ENCODE measurements at regions not wholly inside any gene's neighbourhood (a gene's known extent, or its start where the extent isn't known, plus 50 kb on each side); places are given as distances from the start of the nearest gene placed in this dataset.

DNA sequence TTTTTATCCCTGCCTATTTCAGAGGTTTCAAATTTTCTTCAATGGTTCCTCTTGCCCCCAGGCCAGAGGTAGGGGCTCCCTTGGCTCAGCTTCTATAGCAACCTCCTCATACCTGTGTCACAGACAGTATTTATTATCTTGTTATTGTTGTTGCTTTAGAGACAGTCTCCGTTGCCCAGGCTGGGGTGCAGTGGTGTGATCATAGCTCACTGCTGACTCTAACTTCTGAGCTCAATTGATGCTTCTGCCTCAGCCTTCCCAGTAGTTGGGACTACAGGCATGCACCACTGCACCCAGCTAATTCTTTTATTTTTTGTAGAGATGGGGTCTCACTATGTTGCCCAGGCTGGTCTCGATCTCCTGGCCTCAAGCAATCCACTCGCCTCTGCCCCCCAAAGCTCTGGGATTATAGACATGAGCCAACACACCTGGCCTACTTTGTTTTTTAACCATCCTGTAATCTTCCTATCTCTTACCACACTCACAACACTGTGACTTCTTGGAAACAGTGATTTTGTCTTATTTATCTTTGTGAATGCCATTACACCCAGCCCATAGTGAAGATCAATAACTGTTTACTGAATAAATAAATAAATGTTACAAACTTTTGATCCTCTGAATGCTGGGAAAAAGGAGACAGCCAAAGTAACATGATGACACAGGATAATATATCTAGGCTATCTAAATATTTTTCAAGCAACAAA lies 95.9 kb downstream of the PHLDA1 start:
- TF ChIP-seq POLR2AphosphoS5 (IDR thresholded peaks at IDR 0.05; ENCODE audit: low read depth, low read length) = no peak
- no peak for TF ChIP-seq FOXP2 (optimal IDR thresholded peaks at IDR 0.05; ENCODE audit: borderline replicate concordance, extremely low read depth, extremely low read length, insufficient read depth)
- no peak for TF ChIP-seq SIN3A (IDR thresholded peaks at IDR 0.05; ENCODE audit: borderline replicate concordance, insufficient read depth, low read length)
- TF ChIP-seq, protein P1, sequence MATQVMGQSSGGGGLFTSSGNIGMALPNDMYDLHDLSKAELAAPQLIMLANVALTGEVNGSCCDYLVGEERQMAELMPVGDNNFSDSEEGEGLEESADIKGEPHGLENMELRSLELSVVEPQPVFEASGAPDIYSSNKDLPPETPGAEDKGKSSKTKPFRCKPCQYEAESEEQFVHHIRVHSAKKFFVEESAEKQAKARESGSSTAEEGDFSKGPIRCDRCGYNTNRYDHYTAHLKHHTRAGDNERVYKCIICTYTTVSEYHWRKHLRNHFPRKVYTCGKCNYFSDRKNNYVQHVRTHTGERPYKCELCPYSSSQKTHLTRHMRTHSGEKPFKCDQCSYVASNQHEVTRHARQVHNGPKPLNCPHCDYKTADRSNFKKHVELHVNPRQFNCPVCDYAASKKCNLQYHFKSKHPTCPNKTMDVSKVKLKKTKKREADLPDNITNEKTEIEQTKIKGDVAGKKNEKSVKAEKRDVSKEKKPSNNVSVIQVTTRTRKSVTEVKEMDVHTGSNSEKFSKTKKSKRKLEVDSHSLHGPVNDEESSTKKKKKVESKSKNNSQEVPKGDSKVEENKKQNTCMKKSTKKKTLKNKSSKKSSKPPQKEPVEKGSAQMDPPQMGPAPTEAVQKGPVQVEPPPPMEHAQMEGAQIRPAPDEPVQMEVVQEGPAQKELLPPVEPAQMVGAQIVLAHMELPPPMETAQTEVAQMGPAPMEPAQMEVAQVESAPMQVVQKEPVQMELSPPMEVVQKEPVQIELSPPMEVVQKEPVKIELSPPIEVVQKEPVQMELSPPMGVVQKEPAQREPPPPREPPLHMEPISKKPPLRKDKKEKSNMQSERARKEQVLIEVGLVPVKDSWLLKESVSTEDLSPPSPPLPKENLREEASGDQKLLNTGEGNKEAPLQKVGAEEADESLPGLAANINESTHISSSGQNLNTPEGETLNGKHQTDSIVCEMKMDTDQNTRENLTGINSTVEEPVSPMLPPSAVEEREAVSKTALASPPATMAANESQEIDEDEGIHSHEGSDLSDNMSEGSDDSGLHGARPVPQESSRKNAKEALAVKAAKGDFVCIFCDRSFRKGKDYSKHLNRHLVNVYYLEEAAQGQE (IDR thresholded peaks at IDR 0.05; ENCODE audit: insufficient read depth in 1 of 2, low read depth in 2 of 2, low read length in 2 of 2) = no peak
- TF ChIP-seq TAF1 (IDR thresholded peaks at IDR 0.05; ENCODE audit: borderline replicate concordance, insufficient read depth, low read length) = no peak

DNA sequence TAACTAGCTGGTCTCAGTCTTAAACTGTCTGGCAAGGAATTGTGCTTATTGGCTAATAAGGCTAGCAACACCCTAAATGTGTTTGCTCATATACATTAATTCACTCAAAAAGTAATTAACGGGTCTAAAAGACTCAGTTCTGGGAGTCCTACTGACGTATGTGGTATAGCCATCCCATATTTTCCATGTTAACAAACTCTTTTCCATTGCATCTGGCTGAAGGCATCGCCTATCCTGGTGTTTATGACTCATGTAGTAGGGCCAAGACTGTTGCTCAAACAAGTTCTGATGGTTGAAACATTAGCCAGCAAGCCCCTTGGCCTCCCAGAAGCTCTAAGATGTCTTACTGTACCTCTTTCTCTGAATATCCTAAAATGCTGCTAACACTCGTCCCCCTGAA lies 98.5 kb downstream of the PHLDA1 start:
- TF ChIP-seq SIN3A (IDR thresholded peaks at IDR 0.05; ENCODE audit: borderline replicate concordance, insufficient read depth, low read length) = no peak
- TF ChIP-seq, protein P1 (IDR thresholded peaks at IDR 0.05; ENCODE audit: insufficient read depth in 1 of 2, low read depth in 2 of 2, low read length in 2 of 2) = no peak
- TF ChIP-seq POLR2AphosphoS5 (IDR thresholded peaks at IDR 0.05; ENCODE audit: low read depth, low read length) = no peak
- TF ChIP-seq FOXP2 (optimal IDR thresholded peaks at IDR 0.05; ENCODE audit: borderline replicate concordance, extremely low read depth, extremely low read length, insufficient read depth) = no peak
- TF ChIP-seq TAF1 (IDR thresholded peaks at IDR 0.05; ENCODE audit: borderline replicate concordance, insufficient read depth, low read length) = no peak

DNA sequence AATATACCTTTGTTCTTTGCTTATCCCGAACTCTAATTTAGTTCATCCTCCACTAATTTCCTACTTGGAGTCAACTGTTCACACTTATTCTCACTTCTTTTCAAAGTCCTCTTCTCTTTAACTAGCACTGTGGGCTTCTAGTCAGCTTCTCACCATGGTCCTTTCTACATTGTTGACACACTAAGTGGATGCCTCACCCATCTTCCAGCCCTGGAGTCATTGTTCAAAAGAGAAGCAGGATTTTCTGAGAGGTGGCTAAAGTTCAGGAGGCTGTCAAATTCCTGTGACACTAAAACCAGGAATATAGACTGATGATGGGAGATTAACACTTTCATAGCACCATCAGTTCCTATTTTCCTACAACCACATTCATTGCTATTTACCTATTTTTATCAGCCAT lies 99.3 kb downstream of the PHLDA1 start:
- TF ChIP-seq FOXP2 (optimal IDR thresholded peaks at IDR 0.05; ENCODE audit: borderline replicate concordance, extremely low read depth, extremely low read length, insufficient read depth) (no peak), TAF1 (IDR thresholded peaks at IDR 0.05; ENCODE audit: borderline replicate concordance, insufficient read depth, low read length) (no peak), POLR2AphosphoS5 (IDR thresholded peaks at IDR 0.05; ENCODE audit: low read depth, low read length) (no peak)
- TF ChIP-seq, protein P1 (IDR thresholded peaks at IDR 0.05; ENCODE audit: insufficient read depth in 1 of 2, low read depth in 2 of 2, low read length in 2 of 2) = no peak

DNA sequence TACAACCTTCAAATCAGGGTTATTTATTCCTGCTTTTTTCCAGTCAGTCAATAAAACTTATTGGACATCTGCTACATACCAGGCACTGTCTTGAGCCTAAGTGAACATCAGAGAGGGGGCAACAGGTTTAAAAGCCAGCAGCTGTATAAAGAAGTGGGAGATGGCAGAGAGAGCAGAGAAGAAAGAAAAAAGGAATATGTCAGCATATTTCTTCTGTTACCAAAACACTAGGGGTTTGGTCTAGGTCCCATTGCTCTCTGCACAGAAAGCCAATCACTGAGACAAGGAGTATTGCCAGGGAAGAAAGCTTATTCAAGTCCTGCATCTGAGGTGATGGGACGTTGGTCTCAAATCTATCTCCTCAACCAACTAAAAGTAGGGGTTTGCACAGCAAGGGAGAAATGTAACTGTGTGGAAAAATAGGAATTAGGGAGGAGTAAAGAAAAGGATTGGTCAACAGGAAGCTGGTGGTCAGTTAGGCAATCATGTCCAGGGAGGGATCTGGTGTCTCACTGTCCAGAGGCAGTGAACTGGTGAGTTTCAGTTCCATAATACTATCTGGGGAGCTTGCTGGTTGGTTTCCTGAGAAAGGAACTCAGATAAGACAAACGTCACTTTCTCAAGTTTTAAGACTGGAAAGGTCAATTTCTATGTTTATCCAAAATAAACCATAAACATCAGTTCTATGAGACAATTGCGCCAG lies 107.5 kb downstream of the PHLDA1 start:
- TF ChIP-seq POLR2AphosphoS5 (IDR thresholded peaks at IDR 0.05; ENCODE audit: low read depth, low read length) = no peak
- TF ChIP-seq FOXP2 (optimal IDR thresholded peaks at IDR 0.05; ENCODE audit: borderline replicate concordance, extremely low read depth, extremely low read length, insufficient read depth) = no peak
- no peak for TF ChIP-seq SIN3A (IDR thresholded peaks at IDR 0.05; ENCODE audit: borderline replicate concordance, insufficient read depth, low read length)

DNA sequence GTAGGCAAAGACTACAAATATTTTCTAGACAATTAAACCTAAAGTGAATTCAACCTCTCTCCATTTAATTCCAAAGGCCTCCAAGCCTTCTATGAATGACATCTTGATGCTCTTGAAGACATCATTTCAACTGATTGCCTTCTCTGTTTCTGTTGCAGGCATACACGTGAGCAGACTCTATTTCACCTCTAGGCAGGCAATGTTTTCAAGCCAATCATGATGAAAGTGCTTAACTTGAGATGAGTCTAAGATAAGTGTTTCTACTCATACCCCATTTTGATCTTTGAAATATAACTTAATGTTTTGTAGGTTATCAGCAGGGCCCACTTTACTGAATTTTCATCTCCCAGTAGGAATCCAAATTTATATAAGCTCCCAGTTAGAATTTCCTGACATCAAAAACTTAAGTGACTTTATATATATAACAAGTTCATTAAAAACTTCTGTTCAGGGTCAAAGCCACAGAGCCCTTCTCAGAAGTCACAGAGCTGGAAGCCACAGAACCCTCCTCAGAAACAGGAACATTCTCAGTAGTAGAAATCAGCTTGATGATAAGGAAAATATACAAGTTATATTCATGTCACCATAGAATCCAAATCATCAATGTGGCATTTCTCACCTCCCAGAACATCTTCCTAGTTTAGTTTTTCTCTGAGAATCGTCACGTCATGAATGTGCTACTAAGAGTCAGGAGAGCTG lies 108.5 kb downstream of the PHLDA1 start:
- TF ChIP-seq, protein P1 (IDR thresholded peaks at IDR 0.05; ENCODE audit: insufficient read depth in 1 of 2, low read depth in 2 of 2, low read length in 2 of 2) = no peak
- TF ChIP-seq SIN3A (IDR thresholded peaks at IDR 0.05; ENCODE audit: borderline replicate concordance, insufficient read depth, low read length) (no peak), FOXP2 (optimal IDR thresholded peaks at IDR 0.05; ENCODE audit: borderline replicate concordance, extremely low read depth, extremely low read length, insufficient read depth) (no peak), TAF1 (IDR thresholded peaks at IDR 0.05; ENCODE audit: borderline replicate concordance, insufficient read depth, low read length) (no peak), POLR2AphosphoS5 (IDR thresholded peaks at IDR 0.05; ENCODE audit: low read depth, low read length) (no peak)

Measured in PFSK-1 (cell line).